ENCODE measurements at regions not wholly inside any gene's neighbourhood (a gene's known extent, or its start where the extent isn't known, plus 50 kb on each side); places are given as distances from the start of the nearest gene placed in this dataset.

- intact Hi-C loops (cut with micrococcal nuclease; ENCODE audit: unreplicated experiment) = no loop called here
- no peaks in the 10 kb centered on the region for H3K9me3 ChIP-seq (ENCODE audit: low read depth, low read length, poor library complexity, severe bottlenecking)
- no peaks in the 10 kb centered on the region for H3K27me3 ChIP-seq (replicated peaks; ENCODE audit: insufficient read depth, low read depth, low read length, poor library complexity)
- peaks cover 25% of the 10 kb centered on the region for H3K4me1 ChIP-seq (ENCODE audit: insufficient read depth, low read length, poor library complexity, severe bottlenecking)
- TF ChIP-seq CTCF (conservative IDR thresholded peaks at IDR 0.05; ENCODE audit: low read depth, low read length) = no peak
- no peak for TF ChIP-seq EZH2 (IDR thresholded peaks at IDR 0.05; ENCODE audit: borderline replicate concordance, low read depth, low read length, poor library complexity, severe bottlenecking)
- no peak overlapping the region for H3K27ac ChIP-seq (ENCODE audit: low read depth, low read length, poor library complexity, severe bottlenecking)
- no peak overlapping the region for H3K4me3 ChIP-seq (ENCODE audit: low read depth, low read length, poor library complexity, severe bottlenecking)
- BruUV-seq (replicated peaks) = no TSS peak
- ChIA-PET CTCF (no interaction called here), POLR2A (ENCODE audit: low non-redundant PET) (no interaction called here)
- H3K36me3 ChIP-seq (ENCODE audit: insufficient read depth, low read length, poor library complexity, severe bottlenecking) = no peaks in the 10 kb centered on the region
- DNase-seq (ENCODE audit: low spot score) = no peak
Measured at GRCh38 chr9:14482856-14483255, 168.9 kb upstream of the NFIB start.

GRCh38 chr9:14480526-14480925 is 166.6 kb upstream of the NFIB start:
- Histone ChIP-seq H3K36me3 (ENCODE audit: insufficient read depth, low read length, poor library complexity, severe bottlenecking) (no peaks in the 10 kb centered on the region), H3K27me3 (replicated peaks; ENCODE audit: insufficient read depth, low read depth, low read length, poor library complexity) (no peaks in the 10 kb centered on the region), H3K9me3 (ENCODE audit: low read depth, low read length, poor library complexity, severe bottlenecking) (no peaks in the 10 kb centered on the region), H3K4me3 (ENCODE audit: low read depth, low read length, poor library complexity, severe bottlenecking) (no peak overlapping the region), H3K27ac (ENCODE audit: low read depth, low read length, poor library complexity, severe bottlenecking) (peak overlapping the region; percentile 74), H3K4me1 (ENCODE audit: insufficient read depth, low read length, poor library complexity, severe bottlenecking) (peaks cover 25% of the 10 kb centered on the region)
- TF ChIP-seq EZH2 (IDR thresholded peaks at IDR 0.05; ENCODE audit: borderline replicate concordance, low read depth, low read length, poor library complexity, severe bottlenecking) = no peak
- CTCF ChIA-PET = interaction anchor here (1.3 kb wide), 1 partner anchor 15 kb away, joined by 6 read pairs; no protein-coding TSS in a partner anchor
- POLR2A ChIA-PET (ENCODE audit: low non-redundant PET) = interaction anchor here (0.6 kb wide), 1 partner anchor 12 kb away, joined by 3 read pairs; no protein-coding TSS in a partner anchor
- DNase-seq (ENCODE audit: low spot score) = peak; percentile 85
- intact Hi-C loops (cut with micrococcal nuclease; ENCODE audit: unreplicated experiment) = no loop called here
- BruUV-seq (replicated peaks) = no TSS peak

DNA sequence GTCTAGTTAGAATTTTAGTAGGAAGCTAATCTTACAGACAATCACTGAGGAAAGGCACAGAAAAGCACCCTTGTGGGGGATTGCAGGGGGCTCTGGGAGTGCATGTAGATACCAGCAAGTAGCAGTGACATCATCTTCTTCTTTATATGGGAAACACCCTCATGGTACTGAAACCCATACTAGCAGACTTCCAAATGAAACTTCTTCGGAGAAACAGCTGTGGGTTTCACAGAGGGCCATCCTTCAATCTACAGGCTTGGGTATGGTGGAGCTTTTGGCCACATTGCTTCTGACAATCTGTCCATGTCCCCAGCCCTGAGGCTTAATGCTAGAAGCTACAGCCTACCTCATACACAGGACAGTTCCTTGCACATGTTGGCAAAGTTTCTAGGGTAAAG is 165.2 kb upstream of the NFIB start:
- intact Hi-C loops (cut with micrococcal nuclease; ENCODE audit: unreplicated experiment) = no loop called here
- BruUV-seq (replicated peaks) = no TSS peak
- peak; percentile 7 for DNase-seq (ENCODE audit: low spot score)
- ChIA-PET CTCF (no interaction called here), POLR2A (ENCODE audit: low non-redundant PET) (no interaction called here)
- peaks cover 25% of the 10 kb centered on the region for H3K4me1 ChIP-seq (ENCODE audit: insufficient read depth, low read length, poor library complexity, severe bottlenecking)
- no peak for TF ChIP-seq CTCF (conservative IDR thresholded peaks at IDR 0.05; ENCODE audit: low read depth, low read length)
- no peak for TF ChIP-seq EZH2 (IDR thresholded peaks at IDR 0.05; ENCODE audit: borderline replicate concordance, low read depth, low read length, poor library complexity, severe bottlenecking)
- no peaks in the 10 kb centered on the region for H3K27me3 ChIP-seq (replicated peaks; ENCODE audit: insufficient read depth, low read depth, low read length, poor library complexity)
- H3K9me3 ChIP-seq (ENCODE audit: low read depth, low read length, poor library complexity, severe bottlenecking) = no peaks in the 10 kb centered on the region
- H3K4me3 ChIP-seq (ENCODE audit: low read depth, low read length, poor library complexity, severe bottlenecking) = no peak overlapping the region
- H3K27ac ChIP-seq (ENCODE audit: low read depth, low read length, poor library complexity, severe bottlenecking) = peak overlapping the region; percentile 74
- H3K36me3 ChIP-seq (ENCODE audit: insufficient read depth, low read length, poor library complexity, severe bottlenecking) = no peaks in the 10 kb centered on the region
